HS-27A (cell line): ENCODE measurements at regions not wholly inside any gene's neighbourhood (a gene's known extent, or its start where the extent isn't known, plus 50 kb on each side); places are given as distances from the start of the nearest gene placed in this dataset.

Experiments used
- DNase-seq: peaks from one replicate; pipeline ENCODE4 v3.0.0-alpha.2; 2012; ENCODE audit warnings: low read depth, missing footprints

- DNase-seq: no peak
These were observed 833.7 kb upstream of the CHAC2 start for GRCh38 chr2:52933878-52934277.

GRCh38 chr2:52931660-52932059 is 835.9 kb upstream of the CHAC2 start:
- no peak for DNase-seq

GRCh38 chr2:52929412-52929811 is 838.2 kb upstream of the CHAC2 start:
- no peak for DNase-seq

DNA sequence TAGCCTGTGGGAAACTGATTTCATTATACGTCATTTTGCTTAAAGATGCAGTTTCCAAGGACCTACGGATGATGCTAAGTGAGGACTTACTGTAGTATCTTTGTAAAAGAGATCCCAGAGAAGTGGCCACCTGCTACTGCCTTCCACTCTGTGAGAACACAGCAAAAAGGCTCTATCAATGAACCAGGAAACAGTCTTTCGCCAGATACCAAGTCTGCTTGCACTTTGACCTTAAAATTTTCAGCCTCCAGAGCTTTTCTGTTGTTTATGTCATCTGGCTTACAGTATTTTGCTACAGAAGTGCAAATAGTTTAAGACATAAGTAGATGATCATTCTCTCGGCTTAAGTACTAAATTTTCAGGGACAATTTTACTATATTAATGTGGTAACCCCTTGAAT is 847.9 kb upstream of the CHAC2 start:
- DNase-seq: no peak

DNA sequence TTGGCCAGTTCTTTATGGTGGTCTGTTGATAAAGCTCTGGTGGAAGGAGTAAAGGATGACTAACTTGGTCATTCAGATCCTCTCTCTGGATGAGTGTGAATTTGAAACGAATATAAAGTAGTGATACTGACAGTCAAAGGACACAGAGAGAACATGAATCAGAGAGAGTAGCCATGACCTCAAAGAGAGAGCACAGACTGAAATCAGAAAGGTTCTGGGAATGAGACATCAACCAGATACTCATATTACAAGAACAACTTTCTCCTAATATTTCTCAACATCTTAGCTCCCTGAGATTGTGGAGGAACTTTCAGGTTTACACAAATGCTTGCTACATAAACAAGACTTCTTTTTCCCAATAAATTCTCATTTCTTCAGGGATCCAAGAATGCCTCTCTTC is 849.1 kb upstream of the CHAC2 start:
- no peak for DNase-seq

DNA sequence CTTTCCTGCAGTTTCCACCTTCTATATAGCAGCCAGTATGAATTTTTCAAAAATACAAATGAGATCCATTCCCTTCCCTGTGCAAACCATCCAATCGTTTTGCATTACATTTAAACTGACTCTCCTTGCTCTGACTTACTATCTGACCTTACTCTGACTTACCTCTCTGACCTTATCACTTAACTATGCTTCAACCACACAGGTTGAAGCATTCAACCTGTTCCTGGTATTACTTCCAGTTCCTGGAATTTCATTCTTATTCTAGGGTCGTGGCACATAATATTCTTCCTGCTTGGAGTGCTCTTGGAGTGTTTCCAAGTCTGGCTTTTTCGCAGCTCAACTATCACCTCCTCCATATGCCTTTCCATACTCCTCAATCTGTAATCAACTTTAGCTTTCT is 850.6 kb upstream of the CHAC2 start:
- DNase-seq: no peak

DNA sequence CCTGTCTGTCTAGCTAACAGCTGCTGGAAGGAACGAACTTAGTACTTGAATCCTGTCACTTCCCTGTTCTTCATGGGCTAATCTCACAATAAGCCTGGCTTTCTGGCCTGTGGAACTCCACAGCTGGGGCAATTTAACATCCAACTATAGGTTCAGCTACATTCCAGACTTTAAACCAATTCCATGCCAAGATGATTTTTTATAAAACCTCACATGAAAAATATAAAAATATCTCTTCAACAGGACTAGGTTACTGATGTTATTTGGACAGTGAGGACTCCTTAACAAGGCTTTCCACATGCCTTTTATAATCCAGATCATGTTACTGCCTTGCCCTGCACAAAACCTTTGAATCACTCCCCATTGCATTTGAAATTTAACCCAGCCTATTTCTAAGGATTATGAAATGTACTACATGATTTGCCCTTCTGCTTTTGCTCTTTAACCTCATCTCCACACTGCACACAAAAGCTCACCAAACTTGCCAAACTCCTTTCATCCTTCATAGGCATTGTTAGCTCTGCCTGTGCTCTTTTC is 863.2 kb upstream of the CHAC2 start:
- no peak for DNase-seq

GRCh38 chr2:52897511-52898044 is 870.0 kb upstream of the CHAC2 start:
- no peak for DNase-seq

DNA sequence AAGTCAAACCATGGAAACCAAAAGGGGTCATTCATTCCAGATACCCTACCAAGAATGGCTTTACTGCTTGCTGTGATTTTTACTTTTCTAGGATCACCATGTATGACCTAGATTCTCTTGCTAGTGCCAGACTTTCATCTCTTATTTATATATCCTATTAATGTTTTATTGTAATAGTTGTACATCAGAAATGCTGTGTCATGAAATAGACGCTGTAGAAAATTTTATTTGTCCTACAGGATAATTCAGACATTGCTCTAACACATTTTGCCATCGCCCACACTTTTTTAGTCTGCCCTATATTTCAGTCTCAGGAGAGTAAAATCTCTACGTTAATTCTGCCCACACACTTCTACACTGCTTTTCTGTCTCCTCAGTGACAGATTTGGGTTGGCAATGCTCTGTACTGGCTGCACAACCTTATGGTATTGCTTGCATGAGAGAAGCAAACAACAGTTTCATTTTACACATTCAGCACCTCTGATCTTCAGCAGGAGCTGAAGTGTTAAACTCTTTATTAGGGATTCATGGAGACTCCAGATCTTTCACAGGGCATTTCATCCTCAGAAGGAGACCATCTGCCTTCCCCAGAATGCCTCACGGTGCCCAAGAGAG is 871.8 kb upstream of the CHAC2 start:
- no peak for DNase-seq

DNA sequence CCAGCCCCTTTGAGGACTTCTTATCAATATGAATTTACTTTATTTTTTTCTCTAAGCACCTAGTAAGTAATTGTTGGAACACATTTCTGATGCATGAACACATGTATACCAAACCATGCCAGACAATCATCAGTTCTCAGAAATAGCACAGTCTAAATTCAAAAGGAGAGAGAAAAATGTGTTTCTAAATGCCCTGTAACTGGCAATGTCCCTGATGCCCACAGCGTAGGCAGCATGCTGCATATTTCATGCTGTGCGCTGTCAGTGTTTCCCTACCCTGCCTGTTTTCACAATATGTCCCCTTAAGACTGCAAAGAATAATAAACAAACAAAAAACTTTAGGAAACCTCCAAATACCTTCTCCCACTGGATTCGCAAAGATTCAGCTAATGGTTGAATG is 881.0 kb upstream of the CHAC2 start:
- DNase-seq: no peak

DNA sequence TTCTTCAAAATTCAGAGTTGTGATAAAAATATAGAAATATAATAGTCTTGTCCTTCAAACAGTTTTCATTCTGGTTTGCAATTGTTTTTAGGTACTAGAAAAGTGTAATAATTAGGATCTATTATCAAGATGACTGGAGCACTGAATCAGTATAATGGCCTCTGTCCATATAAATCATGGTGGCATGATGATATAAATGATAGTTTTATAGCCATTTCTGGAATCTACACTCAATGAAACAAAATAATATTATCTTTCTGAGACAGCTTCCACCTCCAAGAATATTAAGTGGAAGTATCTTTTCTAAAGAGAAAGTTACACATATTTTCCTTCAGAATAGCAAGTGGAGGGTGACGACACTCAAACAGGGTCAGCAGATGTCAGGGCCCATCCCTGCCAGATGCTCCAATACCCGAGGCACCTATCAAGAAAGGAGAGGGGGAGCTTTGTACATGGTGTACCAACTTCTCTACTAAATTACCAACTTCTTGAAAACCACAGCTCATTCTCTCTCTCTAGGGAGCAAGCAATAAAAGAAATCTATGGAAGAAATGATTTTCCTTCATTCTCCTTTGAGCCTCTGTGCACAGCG is 882.7 kb upstream of the CHAC2 start:
- no peak for DNase-seq

DNA sequence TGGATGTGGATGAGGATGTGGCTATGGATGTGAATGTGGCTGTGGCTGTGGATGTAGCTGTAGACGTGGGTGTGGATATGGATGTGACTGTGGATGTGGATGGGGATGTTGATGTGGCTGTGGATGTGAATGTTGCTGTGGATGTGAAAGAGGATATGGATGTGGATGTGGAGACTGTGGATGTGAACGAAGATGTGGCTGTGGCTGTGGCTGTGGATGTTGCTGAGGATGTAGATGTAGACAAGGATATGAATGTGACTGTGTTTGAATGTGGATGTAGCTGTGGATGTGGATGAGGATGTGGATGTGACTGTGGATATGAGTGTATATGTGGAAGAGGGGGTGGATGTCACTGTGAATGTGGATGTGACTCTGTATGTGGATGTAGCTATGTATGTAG is 884.6 kb upstream of the CHAC2 start:
- DNase-seq: no peak

- DNase-seq: no peak
These were observed 886.0 kb upstream of the CHAC2 start for GRCh38 chr2:52881606-52882005.

DNA sequence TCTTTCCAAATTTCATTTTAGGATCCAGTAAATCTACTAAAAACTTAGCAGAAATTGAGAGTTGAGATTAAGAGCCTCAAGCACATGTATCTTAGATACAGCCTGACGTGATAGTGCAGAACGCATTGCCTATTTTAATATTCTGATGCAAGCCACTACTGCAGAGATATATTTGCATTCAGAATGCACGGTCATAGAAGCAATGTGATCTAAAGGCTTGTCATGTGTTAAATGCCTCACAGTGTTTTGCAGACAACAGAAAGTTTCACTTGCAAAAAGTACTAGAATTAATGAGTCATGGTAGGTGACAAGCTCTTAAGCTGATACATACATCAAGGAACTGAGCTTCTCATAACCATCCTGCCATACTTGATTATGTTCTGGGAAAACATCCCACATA is 886.7 kb upstream of the CHAC2 start:
- no peak for DNase-seq

- no peak for DNase-seq
These were observed 888.0 kb upstream of the CHAC2 start for GRCh38 chr2:52879561-52879960.

DNA sequence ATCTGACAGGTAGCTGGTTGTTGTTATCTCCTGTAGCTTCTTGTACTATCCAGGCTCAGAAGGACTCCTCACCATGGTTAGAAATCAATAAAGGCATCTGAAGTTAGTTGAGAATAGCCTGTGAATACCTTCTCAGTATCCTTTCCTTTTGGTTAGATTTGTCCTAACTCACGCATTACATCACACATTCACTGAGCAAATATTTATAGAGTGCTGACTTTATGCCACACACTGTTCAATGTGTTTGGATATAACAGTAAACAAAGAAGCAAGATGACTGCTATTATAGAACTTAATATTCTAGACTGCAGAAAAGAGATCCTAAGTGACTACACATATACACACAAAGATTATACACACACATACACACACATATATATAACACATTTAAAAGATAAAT is 889.9 kb upstream of the CHAC2 start:
- no peak for DNase-seq

GRCh38 chr2:52874466-52875106 is 893.0 kb upstream of the CHAC2 start:
- no peak for DNase-seq

GRCh38 chr2:52862801-52863200 is 904.8 kb upstream of the CHAC2 start:
- peak; percentile 35 for DNase-seq

DNA sequence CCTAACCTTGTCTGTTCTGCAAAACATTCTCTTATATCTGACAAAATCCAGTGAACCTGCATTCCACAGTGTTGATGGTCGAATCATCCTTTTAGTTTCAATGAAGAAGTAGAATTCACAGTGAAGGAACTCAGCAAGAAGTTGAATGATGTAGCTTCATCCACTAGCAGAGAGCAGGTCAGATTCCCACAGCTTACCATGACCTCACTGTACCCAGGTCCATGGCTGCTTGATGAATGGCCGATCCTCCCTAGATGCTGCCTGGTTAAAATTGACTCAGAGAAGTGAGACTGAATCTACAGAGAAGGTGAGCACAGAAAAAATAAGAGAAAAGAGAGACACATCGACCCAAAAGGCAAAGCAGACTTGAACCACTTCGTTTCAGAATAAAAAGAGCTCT is 906.0 kb upstream of the CHAC2 start:
- no peak for DNase-seq

DNA sequence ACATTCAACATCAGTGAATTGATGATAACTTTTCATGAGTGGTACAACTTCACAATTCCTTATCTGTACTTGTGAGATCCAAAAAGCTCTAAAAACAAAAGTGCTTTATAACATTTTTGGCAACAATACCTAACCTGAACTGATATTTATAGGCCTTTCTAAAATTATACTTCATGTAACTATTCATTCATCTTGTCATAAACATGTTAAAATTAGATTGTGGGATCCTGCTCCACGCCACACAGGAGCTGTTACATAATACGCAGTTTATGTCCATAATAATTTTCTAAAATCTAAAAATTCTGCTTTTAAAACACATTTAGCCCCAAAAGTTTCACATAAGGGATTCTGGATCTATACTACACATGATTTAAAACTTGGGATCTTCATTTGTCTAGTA is 908.5 kb upstream of the CHAC2 start:
- no peak for DNase-seq

DNA sequence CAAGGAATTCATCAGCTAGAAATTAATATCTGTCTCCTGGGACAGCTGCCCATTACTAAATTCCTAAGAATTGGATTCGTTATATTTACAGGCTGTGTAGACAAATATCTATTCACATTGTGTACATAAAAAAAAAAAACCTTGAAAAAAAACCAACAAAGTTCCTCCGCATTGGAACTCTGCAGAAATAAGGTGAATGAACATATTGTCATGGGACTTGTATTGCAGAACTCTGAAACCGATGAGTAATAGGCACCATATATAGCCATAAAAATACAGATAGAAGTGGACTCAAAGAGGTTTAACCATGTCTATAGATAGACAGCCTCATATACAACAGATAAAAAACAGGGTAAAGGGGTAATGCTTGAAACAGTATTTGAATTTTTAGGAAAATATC is 909.9 kb upstream of the CHAC2 start:
- no peak for DNase-seq

- no peak for DNase-seq
These were observed 915.6 kb upstream of the CHAC2 start for GRCh38 chr2:52852006-52852405.

DNA sequence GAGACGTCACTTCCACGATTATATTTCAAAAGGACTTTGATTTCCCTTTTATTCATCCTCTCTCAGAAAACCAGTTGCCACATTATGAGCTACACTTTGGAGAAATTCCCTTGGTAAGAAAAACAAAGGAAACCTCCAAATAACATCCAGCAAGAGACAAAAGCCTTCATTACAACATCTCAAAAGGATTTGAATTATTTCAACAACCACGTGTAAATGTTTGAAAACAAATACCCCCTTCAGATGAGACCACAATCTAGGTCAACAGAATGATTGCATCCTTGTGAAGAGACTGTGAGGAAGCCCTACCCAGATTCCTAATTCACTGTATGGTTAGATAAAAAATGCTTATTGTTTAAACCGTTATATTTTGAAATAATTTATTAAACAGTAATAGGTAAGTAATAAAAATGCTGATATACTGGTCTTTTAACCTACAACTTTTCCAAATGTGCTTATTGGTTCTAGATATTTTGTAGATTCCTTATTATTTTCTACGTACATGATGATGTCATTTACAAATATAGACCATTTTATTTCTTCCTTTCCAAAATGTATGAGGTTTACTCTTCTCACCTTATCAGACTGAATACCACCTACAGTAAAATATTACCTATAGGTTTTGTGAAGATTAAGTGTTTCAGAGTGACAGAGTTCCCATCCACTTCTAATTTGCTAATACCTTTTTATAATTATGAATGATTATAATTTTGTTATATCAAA is 922.7 kb upstream of the CHAC2 start:
- DNase-seq: no peak
